GM19240 (cell line): ENCODE measurements at regions not wholly inside any gene's neighbourhood (a gene's known extent, or its start where the extent isn't known, plus 50 kb on each side); places are given as distances from the start of the nearest gene placed in this dataset.

ENCODE experiments used
- DNase-seq: peaks from one replicate; pipeline ENCODE4 v3.0.0; 2011; ENCODE audit warnings: low spot score; ENCODE audit not compliant: insufficient read length

DNA sequence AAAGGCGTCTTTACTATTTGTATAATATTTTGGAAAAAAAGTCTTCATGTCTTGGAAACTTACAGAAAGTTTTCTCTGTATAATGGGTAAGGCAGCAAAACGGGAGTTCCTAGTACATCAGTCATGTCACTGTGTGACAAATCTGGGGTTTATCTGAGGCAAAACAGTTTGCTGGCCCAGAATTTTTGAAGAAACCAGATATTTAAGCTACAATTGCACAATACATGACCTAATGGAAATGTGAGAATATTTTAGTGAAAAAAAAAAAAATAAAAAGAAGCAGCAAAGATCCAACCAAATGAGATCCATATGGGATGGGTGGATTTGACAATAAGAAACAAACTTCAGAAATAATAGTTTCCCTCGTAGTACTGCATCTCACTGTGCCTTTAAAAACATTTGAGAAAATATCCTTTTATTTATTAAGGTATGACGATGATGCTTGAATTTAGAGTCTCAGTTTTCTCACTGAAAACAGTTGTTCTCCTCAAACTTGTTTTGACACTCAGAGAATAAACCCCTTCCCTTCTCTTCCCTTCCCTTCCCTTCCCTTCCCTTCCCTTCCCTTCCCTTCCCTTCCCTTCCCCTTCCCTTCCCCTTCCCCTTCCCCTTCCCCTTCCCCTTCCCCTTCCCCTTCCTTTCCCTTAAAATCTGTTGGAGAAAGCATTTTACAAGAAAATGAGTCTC, 180.5 kb upstream of the TUT7 start:
- no peak for DNase-seq

DNA sequence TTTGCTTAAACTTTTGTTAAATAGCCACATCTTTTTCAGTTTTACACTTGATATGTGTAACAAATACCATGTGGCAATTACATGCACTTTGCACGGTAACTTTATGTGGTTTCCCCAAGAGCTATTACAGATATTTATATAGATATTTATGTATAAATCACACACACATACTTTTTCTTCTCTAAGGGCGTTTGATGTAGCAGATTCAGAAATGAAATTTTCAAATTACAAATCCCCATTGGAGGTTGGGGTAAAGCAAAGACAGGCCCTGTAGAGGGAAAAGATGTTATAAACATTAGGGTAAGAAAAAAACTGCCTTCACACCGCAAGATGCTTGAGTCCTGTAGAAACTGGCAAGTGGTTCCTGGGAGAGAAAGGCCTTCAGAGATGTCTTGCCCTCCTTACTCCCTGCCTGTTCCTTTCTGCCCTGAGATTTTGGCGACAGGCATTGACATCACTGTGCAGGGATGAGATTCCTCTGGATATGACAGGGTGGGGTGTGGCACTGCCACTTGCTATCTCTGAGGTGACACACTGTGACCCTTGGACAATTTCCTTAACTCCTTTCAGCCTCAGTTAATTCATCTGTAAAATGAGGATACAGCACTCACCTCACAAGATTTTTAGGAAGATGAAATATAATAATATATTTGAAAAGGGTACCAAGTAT, 177.9 kb upstream of the TUT7 start:
- DNase-seq: no peak

DNA sequence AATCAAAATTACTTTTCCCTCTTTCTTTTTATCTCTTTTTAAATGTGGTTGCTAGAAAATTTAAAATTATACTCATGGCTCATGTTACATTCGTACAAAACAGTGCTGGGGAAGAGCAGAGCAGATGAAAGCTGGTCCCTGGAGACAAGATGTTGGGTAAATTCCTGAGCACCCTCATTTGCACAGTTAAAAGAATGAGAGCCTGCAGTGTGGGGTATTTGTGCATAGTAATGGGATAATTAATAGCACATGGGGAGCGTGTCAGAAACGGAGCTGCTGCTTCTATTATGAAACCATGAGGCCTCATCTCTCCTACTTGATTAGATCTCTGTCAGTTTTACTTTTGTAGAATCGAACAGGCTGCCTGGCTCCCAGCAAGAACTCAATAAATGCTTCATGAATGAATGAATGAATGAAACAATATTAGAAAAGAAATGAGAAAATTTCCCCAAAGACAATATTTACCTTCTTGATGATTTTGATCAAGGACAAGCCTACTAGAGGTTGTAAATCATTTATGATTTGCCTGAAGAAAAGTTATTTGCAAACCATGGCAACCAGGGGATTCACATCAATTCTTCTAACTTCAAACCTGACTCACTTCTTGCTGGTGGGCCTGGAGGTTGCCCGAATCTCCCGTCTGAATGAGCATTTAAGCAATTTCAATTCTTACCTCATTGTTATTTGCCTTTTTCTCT, 177.2 kb upstream of the TUT7 start:
- DNase-seq: no peak

DNA sequence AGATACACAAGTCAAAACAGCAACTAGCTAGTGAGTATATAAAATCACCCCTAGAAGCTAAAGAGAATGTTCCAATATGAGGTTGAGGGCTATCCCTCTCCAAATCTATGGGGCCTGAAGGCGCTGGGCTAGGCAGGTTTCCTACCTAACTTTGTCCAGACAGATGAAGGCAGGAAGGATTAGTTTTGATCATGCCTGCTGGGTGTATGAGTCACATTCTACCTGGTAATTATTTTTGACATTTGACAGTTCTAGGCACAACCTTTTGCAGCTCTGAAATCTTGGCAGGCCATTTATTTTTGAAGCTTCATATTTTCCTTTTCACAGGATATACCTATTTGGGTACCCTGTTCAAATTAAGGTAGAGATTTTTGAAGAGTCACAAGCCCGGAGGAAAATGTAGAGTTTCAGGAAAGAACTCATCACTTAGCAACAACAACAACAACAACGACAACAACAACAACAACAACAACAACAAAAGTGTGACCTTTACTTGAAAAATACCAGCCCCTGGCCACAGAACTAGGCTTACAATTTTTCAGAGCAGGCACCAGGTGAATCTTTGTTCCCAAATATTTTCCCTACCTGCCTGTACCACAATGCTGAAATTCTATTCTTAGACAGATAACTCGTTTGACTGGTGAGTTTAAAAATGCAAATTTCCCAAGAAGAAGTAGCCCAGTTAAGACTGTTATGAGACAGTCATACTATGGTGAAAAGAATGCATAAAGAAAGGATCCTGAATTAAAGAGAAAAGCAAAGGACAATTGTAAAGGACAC, 175.5 kb upstream of the TUT7 start:
- no peak for DNase-seq

DNA sequence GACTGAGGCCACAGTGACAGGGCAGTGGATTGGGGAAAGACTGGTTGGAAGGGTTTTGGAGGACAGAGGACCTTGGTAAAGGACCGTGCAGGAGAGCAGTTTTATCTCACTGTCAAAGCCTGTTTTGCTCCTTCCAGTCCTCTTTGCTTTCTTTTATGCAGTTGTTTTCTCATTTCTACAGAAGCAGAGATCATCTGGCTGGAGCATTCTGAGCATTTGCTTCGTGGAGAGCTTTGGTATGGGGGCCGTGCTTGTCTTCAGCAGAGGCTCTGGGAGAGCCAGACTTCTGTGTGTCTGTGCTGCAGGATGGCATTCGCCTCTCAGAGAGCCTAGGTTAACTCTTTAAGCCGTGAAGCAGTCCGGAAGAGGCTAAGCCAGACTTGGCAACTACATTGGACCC, 171.8 kb upstream of the TUT7 start:
- DNase-seq: no peak

DNA sequence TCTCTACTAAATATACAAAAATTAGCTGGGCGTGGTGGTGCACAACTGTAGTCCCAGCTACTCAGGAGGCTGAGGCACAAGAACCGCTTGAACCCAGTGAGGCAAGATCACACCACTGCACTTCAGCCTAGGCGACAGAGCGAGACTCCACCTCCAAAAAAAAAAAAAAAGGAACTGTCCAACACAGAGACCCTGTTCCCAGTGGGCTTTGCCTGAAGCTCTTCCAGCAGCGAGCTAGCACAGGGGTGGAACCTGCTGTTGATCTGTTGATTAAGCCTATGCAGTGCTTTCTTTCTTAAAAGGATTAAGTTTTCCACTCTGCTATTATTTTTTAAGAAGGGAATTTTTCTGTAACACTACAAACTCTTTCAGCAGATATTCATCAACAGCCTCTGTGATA, 171.0 kb upstream of the TUT7 start:
- DNase-seq: no peak

DNA sequence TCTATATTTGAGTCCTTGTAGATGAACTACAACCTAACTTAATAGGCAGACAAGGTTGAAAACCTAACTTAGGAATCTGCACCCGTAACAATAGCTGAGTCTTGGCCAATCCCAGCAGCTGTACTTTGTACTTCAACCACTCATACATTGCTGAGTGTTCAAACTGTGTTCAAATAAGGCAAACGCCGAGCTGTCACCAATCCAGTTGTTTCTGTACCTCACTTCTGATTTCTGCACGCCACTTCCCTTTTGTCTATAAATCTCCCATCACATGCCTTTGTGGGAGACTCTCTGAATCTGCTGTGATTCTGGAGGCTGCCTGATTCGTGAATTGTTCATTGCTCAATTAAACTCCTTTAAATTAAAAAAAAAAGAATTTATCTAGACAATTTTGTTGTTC, 167.8 kb upstream of the TUT7 start:
- no peak for DNase-seq

DNA sequence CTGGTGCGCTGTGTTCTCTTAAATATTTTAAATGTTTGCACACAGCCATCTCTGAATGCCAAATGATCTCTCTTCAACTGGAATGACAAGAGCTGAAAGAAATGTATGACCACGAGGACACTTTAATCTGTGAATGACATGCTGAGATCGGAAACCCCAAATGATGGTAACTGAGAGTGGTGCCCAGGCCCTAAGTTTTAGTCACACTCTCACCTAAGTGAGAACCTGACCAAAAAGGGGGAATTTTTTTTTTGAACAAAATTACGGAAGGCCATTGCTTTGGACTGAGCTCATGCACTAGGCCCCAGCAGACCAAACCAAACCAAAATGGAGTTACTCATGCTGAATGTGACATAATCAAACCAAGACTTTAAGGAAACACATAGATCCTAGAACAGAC, 167.1 kb upstream of the TUT7 start:
- no peak for DNase-seq

DNA sequence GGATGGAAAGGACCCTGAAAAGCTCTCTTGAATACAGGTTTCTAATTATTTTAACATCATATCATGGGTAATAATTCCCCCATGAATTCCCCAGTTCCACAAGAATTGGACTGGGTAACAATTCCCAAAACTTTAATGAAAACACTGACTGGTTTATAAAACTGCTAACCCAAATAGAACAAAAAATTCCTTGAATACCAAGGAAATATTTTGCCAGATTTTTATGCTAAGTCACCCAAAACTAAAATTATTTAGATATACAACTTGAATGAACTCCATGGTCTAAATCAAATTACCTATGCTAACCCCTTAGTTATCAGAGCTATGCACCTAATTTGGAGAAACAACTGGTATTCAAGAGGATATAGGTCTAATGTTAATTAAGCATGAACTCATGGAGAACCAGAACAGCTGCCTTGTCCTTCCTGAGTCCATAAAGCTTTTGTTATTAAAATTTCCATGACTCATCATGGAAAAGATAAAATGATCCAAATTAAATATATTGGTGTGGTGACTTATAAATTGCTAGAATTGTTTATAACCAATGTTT, 164.9 kb upstream of the TUT7 start:
- no peak for DNase-seq

DNA sequence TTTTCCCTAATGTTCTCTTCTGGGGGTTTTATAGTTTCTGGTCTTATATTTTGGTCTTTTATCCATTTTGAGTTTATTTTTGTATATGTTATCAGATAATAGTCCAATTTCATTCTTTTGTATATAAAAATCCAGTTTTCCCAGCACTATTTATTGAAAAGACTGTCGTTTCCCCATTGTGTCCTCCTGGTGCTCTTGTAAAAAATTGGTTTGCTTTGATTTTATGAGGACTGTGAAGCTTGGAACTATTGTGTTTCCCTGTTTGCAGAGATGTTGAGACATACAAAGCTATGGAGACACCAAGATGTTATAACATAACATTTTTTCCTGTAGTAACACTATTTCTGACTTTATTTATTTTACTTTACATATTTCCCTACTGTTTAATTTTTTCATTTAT, 163.3 kb upstream of the TUT7 start:
- no peak for DNase-seq

DNA sequence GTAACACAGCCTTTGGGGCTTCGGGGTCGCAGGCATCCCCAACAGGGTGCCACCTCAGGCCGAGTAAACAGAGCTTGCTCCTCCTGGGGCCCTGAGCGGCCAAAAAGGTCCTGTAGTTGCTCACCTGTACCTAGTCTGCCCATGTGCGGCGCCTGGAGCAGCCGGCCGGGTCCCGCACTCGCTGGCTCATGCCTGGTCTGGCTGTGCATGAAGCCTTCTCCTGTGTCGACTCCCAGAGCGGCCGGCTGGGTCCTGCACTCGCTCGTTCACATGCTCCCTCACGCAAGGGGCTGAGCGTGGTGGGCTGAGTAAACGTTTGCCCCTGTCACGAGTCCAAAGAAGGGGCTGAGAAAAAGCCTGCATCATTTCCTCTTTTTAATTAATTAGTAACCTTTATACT, 162.4 kb upstream of the TUT7 start:
- DNase-seq: no peak

DNA sequence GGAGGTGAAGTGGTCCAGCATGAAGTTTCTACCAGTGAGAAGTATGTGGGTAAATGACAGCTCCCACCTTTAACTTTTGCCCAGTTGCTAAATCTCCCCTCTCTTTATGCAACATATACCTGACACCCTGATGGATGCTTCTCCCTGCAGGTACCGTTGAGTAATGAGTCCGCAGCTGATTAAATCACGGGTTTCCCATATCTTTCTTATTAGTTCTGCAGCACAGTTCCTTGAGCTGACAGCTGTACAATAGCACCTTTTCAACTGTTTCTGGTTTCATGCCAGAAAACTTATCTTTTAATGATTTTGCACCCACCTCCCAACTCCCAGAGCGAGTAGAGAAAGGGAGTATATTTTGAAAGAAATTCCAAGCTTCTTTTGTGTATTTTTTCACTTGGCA, 161.0 kb upstream of the TUT7 start:
- no peak for DNase-seq

DNA sequence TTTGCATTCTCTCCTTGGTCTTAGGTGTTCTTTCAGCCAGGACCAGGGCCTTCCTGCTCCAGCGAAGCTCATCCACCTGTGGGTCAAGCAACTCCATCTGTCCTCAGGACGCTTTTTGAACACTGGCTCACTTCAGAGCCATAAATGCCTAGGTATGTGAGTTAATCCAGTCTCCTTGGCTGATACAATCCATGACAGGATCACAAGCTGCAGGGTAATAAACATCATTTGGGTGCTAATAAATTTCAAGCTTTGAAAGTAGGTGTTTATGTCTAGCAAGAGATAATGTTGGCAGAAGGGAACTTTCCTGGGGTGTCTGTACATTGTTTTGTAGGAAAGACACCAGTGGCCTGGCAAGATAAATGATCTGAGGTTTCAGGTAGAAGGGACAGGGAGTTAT, 159.2 kb upstream of the TUT7 start:
- DNase-seq: no peak

DNA sequence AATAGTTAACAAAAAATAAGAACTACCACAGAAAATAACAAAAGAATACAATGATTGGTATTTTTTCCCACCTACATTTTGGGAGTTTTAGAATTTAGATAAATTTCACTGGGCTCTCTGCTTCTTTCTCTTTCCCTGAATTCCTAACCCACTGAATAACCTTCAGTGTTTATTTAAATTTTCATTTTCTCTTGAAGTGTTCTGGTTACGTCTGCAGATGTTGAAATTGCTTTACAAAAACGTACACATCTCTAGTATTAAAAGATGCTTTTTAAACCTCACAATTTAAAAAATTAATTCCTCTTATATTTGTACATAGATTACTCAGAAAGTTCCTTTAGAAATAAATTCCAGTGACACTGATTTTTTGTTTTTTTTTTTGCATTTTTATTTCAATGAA, 158.7 kb upstream of the TUT7 start:
- no peak for DNase-seq

DNA sequence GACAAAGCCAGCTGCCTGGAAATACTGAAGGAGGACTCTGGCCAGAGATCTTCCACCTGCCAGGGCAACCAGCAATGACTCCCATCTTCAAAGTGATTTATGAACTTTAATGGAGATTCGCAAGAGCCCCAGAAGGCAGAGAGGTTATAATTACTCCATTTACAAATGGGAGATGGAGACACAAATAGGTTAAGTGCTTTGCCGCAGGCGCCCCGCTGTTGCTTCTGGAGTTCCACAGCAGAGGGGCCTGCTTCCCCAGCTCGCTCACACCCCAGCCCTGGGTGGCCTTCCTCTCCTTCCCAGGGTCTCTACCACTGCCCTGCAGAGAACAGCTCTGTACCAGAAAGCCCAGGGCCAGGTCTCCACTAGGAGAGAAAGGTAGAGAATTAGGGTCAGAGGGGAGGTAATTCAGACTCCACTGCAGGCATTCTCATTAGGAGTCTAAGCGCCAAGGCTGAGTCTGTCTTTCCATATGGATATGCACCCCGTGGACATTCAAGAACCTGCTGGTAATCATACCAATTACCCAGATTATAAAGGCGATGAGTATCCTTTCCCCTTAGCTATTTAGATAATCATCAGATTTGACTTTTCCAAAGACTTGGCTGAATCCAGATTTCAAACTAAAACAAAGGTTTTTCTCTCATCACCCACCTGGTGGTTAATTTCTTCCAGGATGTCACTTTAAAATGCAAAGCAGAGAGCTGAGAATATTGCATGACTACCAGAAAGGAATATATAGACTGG, 157.6 kb upstream of the TUT7 start:
- no peak for DNase-seq

DNA sequence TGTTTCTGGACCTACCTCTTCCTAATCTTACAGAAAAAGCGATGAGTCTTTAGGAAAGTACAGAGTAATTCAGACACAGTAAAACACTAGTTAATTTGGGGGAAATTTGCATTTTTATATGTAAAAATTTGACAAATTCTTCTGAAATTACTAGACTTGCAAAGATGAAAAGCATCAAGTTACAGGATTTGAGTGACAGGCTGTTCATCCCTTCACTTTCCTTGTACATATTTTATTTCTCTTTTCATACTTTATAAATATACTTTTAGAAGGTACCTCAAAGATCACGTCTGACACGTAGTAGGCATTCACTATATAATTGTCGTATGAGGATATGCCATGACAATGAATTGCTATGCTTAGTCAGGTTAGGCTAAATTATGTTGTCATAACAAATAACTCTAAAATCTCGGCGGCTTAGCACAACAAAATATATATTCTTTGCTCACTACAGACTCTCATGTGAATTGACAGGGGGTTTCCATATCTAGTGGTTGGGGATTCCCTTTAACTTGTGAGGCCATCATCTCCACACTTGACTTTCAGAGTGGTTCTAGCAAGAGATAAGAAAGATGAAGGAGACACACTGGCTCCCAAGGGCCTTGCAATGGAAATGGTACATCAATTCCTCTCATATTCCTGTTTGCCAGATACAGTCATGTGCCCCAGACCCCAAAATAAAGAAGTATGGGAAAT, 154.1 kb upstream of the TUT7 start:
- no peak for DNase-seq

DNA sequence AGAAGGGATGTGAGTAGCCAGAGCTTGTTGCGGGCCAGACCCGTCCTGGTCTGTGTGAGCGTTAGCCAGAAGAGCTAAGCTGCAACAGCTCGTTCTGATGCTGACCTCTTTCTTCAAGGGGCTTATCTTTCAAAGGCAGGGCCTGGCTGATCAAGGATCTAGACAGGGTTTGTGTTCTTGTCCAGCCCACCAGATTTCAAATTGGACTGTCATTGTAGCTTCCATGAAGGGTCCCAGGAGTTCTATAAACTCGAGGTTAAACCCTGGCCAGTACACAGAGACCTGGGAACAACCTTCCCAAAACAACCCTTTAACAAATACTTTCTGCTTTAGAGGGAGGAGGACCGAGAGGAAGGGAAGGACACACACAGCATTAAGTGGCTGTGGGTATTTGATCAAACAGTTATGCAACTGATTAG, 153.0 kb upstream of the TUT7 start:
- DNase-seq: no peak

DNA sequence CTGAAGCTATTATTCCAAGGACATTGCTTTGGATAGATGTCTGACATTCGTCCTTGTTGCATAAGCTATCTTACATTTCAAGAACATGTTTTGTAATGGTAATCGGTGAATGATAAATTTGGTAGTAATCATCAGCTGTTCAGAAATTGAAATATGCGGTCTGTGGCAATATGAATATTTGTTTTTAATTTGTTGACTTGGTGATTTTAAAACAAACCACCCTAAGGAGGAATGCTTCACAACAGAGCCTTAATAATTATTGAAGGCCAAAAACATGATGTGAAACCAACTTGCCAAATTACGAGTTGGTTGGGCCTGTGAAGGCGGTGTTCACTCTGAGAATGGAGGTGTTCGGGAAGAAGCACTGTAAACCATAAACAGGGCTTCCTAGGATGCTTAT, 149.7 kb upstream of the TUT7 start:
- DNase-seq: no peak

DNA sequence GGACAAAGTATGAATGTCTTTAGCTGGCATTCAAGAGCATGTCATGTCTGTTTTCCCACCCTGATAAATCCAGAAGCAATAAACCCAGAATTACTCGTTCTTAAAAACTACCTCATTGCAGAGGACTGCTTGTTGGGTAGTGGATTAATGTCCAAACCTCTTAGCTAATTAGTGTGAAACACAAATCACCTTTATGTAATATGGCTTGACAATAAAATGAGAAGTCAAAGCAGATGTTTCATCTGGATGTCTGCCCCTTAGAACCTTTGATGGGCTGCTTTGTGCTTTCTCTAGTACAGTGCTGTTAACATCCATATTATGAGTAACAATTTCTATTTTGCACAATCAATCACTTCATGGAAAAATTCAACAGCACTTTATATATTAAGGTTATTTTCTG, 149.1 kb upstream of the TUT7 start:
- DNase-seq: no peak

DNA sequence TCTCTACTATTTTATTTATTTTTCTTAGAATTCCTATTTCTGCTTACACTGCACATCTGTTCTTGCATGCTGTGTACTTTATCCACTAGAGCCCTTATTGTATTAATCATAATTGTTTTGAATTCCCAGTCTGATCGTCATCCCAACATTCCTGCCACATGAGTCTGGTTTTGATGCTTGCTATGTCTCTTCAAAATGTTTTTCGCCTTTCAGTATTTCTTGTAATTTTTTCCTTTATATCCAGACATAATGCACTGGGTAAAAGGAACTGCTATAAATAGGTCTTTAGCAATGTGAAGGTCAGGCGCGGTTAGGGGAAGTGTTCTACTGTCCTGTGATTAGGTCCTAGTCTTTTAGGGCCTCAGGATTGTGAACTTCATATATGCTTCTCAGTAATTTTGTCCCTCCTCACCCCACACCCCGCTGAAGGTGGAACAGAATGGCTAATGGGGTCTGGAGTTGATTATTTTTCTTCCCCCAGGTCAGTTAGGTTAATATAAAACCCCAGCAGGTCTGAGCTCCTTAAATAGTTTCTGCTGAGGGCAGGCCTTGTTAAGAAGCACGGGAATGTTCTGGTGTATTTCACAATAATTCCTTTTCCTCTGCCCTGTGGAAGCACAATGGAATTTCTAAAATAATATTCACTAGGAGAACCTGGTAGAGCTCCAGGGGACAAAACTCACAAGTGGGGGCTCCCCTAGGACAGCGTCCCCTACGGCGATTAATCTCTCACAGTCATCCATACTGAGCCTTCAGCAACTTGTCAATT, 146.6 kb upstream of the TUT7 start:
- no peak for DNase-seq
